Smooth muscle cell (in vitro differentiated cells): ENCODE measurements at regions not wholly inside any gene's neighbourhood (a gene's known extent, or its start where the extent isn't known, plus 50 kb on each side); places are given as distances from the start of the nearest gene placed in this dataset.

Experiments
- DNase-seq: peaks from one replicate; lab custom pipeline; 2025; ENCODE audit not compliant: unreplicated experiment; lab: John Stamatoyannopoulos, UW
- H2AFZ ChIP-seq: fragments of 200-600 bp; sonication (generic); 2 replicates; pipeline ENCODE4 v1.6.0; 2016; ENCODE audit warnings: antibody characterized with exemption, low read depth, mild to moderate bottlenecking
- H3F3A ChIP-seq: fragments of 200-600 bp; sonication (generic); 2 replicates; pipeline ENCODE4 v1.6.0; 2017; ENCODE audit warnings: antibody characterized with exemption, low read depth
- H3K27ac ChIP-seq: fragments of 200-600 bp; sonication (generic); 2 replicates; pipeline ENCODE4 v1.5.1; 2016; ENCODE audit warnings: low read depth, mild to moderate bottlenecking
- H3K27me3 ChIP-seq: fragments of 200-600 bp; sonication (generic); 2 replicates; pipeline ENCODE4 v1.6.1; 2016; ENCODE audit warnings: low read depth, mild to moderate bottlenecking
- H3K36me3 ChIP-seq: fragments of 200-600 bp; sonication (generic); 2 replicates; pipeline ENCODE4 v1.5.1; 2016; ENCODE audit warnings: low read depth
- H3K4me1 ChIP-seq: fragments of 200-600 bp; sonication (generic); 2 replicates; pipeline ENCODE4 v1.5.1; 2016; ENCODE audit warnings: low read depth
- H3K4me2 ChIP-seq: fragments of 200-600 bp; sonication (generic); 2 replicates; pipeline ENCODE4 v1.6.0; 2016; ENCODE audit warnings: mild to moderate bottlenecking
- H3K4me3 ChIP-seq: fragments of 200-600 bp; sonication (generic); 2 replicates; pipeline ENCODE4 v1.5.1; 2016; ENCODE audit warnings: mild to moderate bottlenecking
- H3K79me2 ChIP-seq: fragments of 200-600 bp; sonication (generic); 2 replicates; pipeline ENCODE4 v1.6.0; 2016; ENCODE audit warnings: low read depth, mild to moderate bottlenecking
- H3K9ac ChIP-seq: fragments of 200-600 bp; sonication (generic); 2 replicates; pipeline ENCODE4 v1.6.0; 2016; ENCODE audit warnings: low read depth
- H3K9me3 ChIP-seq: fragments of 200-600 bp; sonication (generic); replicated peaks from 2 replicates; pipeline ENCODE4 v1.5.1; 2016; ENCODE audit warnings: low read depth
- H4K20me1 ChIP-seq: fragments of 200-600 bp; sonication (generic); 2 replicates; pipeline ENCODE4 v1.6.0; 2016; ENCODE audit warnings: low read depth
- CTCF ChIP-seq: fragments of 200-600 bp; sonication (generic); IDR thresholded peaks from 2 replicates; pipeline ENCODE4 v1.5.1; 2017; ENCODE audit warnings: borderline replicate concordance, mild to moderate bottlenecking, antibody characterized with exemption; ENCODE audit not compliant: insufficient read depth, poor library complexity, severe bottlenecking
- WGBS: methylation state at CpG from one replicate; pipeline ENCODE4 v1.1.7; 2016; ENCODE audit warnings: low lambda C conversion rate; 5-methylcytosine and 5-hydroxymethylcytosine counted together

- no peak for TF ChIP-seq CTCF
- 83% methylated on average over 22 of the region's 22 CpGs for WGBS
These were observed 97.4 kb upstream of the PRDM11 start for GRCh38 chr11:45048870-45049691.

GRCh38 chr11:45050111-45050510 is 96.3 kb upstream of the PRDM11 start:
- Histone ChIP-seq H3K4me2 (no peak overlapping the region), H3K4me1 (no peaks in the 10 kb centered on the region), H3K9ac (no peak overlapping the region), H4K20me1 (no peaks in the 10 kb centered on the region), H3K27ac (no peak overlapping the region), H3K79me2 (no peaks in the 10 kb centered on the region), H2AFZ (no peak overlapping the region), H3K36me3 (no peaks in the 10 kb centered on the region), H3K27me3 (no peaks in the 10 kb centered on the region), H3K9me3 (no peaks in the 10 kb centered on the region), H3K4me3 (no peak overlapping the region), H3F3A (no peaks in the 10 kb centered on the region)
- no peak for DNase-seq
- 84% methylated on average over 7 of the region's 7 CpGs for WGBS
- TF ChIP-seq CTCF = no peak

More at GRCh38 chr11:45048870-45049691, 97.4 kb upstream of the PRDM11 start:
- Histone ChIP-seq H3K79me2 (no peaks in the 10 kb centered on the region), H3F3A (no peaks in the 10 kb centered on the region), H3K27ac (no peak overlapping the region), H3K36me3 (no peaks in the 10 kb centered on the region), H3K9ac (no peak overlapping the region), H2AFZ (no peak overlapping the region), H3K27me3 (no peaks in the 10 kb centered on the region), H3K9me3 (no peaks in the 10 kb centered on the region), H3K4me2 (no peak overlapping the region), H4K20me1 (no peaks in the 10 kb centered on the region), H3K4me1 (no peaks in the 10 kb centered on the region), H3K4me3 (no peak overlapping the region)
- DNase-seq = no peak

GRCh38 chr11:45051621-45052020 is 94.8 kb upstream of the PRDM11 start:
- WGBS = 93% methylated on average over 4 of the region's 4 CpGs

More at GRCh38 chr11:45051621-45052020, 94.8 kb upstream of the PRDM11 start:
- DNase-seq = no peak
- Histone ChIP-seq H3K36me3 (no peaks in the 10 kb centered on the region), H3K27me3 (no peaks in the 10 kb centered on the region), H3K9ac (no peak overlapping the region), H3F3A (no peaks in the 10 kb centered on the region), H3K27ac (no peak overlapping the region), H2AFZ (no peak overlapping the region), H4K20me1 (no peaks in the 10 kb centered on the region), H3K4me2 (no peak overlapping the region), H3K79me2 (no peaks in the 10 kb centered on the region), H3K4me1 (peaks cover 5% of the 10 kb centered on the region), H3K4me3 (no peak overlapping the region), H3K9me3 (no peaks in the 10 kb centered on the region)
- TF ChIP-seq CTCF = no peak
